ENCODE measurements at regions not wholly inside any gene's neighbourhood (a gene's known extent, or its start where the extent isn't known, plus 50 kb on each side); places are given as distances from the start of the nearest gene placed in this dataset.

DNA sequence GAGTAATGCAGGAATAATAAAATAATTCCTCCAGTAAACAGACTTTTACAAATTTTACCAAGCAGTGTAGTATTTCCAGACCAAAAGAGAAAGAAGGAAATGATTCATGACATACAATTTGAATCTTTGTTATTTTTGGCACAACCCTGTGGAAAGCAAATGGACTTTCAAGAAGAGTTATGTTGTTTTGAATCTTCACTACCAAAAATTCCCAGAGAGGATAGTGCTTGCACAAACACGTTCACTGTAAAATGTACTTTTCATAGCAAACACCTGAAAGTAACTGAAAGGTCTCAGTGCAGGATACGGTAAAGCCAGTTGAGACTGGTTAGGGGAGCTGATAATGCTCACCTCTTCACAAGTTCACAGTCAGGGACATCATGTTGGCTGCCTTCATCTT, 107.1 kb downstream of the USP22 start:
- TF ChIP-seq CTCF (conservative IDR thresholded peaks at IDR 0.05; ENCODE audit: low read length), result no peak
- no peak for TF ChIP-seq EZH2phosphoT487 (IDR thresholded peaks at IDR 0.05; ENCODE audit: borderline replicate concordance, low read depth, low read length)

Measured in OCI-LY7 (cell line).